Muscle layer of duodenum (tissue), 2 donors: ENCODE measurements at regions not wholly inside any gene's neighbourhood (a gene's known extent, or its start where the extent isn't known, plus 50 kb on each side); places are given as distances from the start of the nearest gene placed in this dataset.
A peak's percentile ranks its signal among the peaks of the same experiment; 100 is the strongest.

ENCODE experiments used
- H3K27ac ChIP-seq: one replicate; pipeline ENCODE4 v1.7.0; 2013; ENCODE audit warnings: mild to moderate bottlenecking, low read length
- H3K27me3 ChIP-seq: one replicate; pipeline ENCODE4 v1.7.0; 2013; ENCODE audit warnings: low read depth, mild to moderate bottlenecking, control low read depth, low read length
- H3K36me3 ChIP-seq, 2 donors: one replicate each; pipeline ENCODE4 v1.7.0; 2013; ENCODE audit warnings: low read length in 2 of 2, control low read depth in 1 of 2, mild to moderate bottlenecking in 1 of 2; ENCODE audit not compliant: insufficient read depth in 2 of 2, control insufficient read depth in 1 of 2
- H3K4me1 ChIP-seq, 2 donors: one replicate each; pipeline ENCODE4 v1.7.0; 2013; ENCODE audit warnings: low read length in 2 of 2, mild to moderate bottlenecking in 2 of 2, control low read depth in 1 of 2, moderate library complexity in 1 of 2; ENCODE audit not compliant: insufficient read depth in 2 of 2, control insufficient read depth in 1 of 2
- H3K4me3 ChIP-seq, 2 donors: one replicate each; pipeline ENCODE4 v1.7.0; 2013; ENCODE audit warnings: low read length in 2 of 2, low read depth in 1 of 2, mild to moderate bottlenecking in 1 of 2
- H3K9me3 ChIP-seq, 2 donors: one replicate each; pipeline ENCODE4 v1.7.0; 2013; ENCODE audit warnings: low read length in 2 of 2, control low read depth in 1 of 2, mild to moderate bottlenecking in 1 of 2; ENCODE audit not compliant: control insufficient read depth in 1 of 2
- donor health status: healthy.

- Histone ChIP-seq H3K36me3 (no peaks in the 10 kb centered on the region), H3K27me3 (no peaks in the 10 kb centered on the region), H3K9me3 (no peaks in the 10 kb centered on the region), H3K4me3 (peak overlapping the region in 1 of 2 donors; percentile 56), H3K4me1 (no peaks in the 10 kb centered on the region), H3K27ac (no peak overlapping the region)
Measured at GRCh38 chr13:82687884-82688283, 1194.4 kb downstream of the SLITRK1 start.

GRCh38 chr13:82681535-82681934, 1200.7 kb downstream of the SLITRK1 start:
- Histone ChIP-seq H3K9me3 (no peaks in the 10 kb centered on the region), H3K36me3 (no peaks in the 10 kb centered on the region), H3K4me1 (no peaks in the 10 kb centered on the region), H3K4me3 (no peak overlapping the region), H3K27me3 (no peaks in the 10 kb centered on the region), H3K27ac (no peak overlapping the region)

DNA sequence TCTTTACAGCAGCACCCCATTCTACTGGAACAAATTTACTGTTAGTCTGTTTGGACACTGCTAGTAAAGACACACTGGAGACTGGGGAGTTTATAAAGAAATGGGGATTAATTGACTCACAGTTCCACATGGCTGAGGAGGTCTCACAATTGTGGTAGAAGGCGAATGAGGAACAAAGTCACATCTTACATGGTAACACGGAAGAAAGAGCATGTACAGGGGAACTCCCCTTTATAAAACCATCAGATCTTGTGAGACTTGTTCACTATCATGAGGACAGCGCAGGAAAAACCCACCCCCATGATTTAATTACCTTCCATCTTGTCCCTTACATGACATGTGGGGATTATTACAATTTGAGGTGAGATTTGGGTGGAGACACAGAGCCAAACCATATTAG, 1204.2 kb downstream of the SLITRK1 start:
- no peak overlapping the region for H3K27ac ChIP-seq
- H3K9me3 ChIP-seq = no peaks in the 10 kb centered on the region
- no peaks in the 10 kb centered on the region for H3K27me3 ChIP-seq
- no peaks in the 10 kb centered on the region for H3K36me3 ChIP-seq
- H3K4me1 ChIP-seq = no peaks in the 10 kb centered on the region
- H3K4me3 ChIP-seq = no peak overlapping the region

DNA sequence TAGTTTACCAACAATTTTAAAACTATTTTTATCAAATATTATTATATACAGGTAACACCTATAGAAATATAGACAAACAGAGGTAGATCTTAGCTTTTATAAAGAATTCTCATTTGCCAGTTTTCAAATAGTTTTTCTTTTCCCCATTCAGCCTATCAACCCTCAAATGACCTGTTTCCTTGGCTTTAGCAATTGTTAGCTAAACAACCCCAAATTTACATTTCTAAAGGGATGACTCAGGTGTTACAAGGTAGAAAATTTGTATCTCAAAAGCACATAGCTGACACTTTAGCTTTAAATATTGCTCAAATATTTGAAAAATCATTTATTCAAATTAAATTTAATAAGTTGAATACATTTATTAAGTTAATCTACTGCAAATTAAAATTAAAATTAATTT, 1207.2 kb downstream of the SLITRK1 start:
- Histone ChIP-seq H3K36me3 (no peaks in the 10 kb centered on the region), H3K27ac (no peak overlapping the region), H3K4me1 (no peaks in the 10 kb centered on the region), H3K4me3 (no peak overlapping the region), H3K9me3 (no peaks in the 10 kb centered on the region), H3K27me3 (no peaks in the 10 kb centered on the region)

DNA sequence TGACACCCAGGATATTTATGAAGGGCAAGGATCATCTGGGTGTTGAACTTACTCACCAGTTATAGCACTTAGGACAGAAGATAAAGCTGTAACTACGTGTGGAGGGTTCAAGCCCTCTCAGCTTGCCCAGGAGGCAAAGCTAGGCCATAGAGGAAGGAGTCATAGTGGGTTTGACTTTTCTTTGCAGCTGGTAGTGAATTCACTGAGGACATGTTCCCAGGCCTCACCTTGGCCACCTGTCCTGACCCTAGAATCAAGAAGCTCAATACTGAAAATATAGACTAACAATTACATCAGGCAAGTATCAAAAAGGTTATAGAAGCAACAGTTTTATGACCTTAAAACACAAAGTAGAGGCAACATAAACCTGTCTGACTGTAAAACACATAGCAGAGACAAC, 1207.7 kb downstream of the SLITRK1 start:
- Histone ChIP-seq H3K27me3 (no peaks in the 10 kb centered on the region), H3K4me3 (no peak overlapping the region), H3K9me3 (no peaks in the 10 kb centered on the region), H3K4me1 (no peaks in the 10 kb centered on the region), H3K27ac (no peak overlapping the region), H3K36me3 (no peaks in the 10 kb centered on the region)

DNA sequence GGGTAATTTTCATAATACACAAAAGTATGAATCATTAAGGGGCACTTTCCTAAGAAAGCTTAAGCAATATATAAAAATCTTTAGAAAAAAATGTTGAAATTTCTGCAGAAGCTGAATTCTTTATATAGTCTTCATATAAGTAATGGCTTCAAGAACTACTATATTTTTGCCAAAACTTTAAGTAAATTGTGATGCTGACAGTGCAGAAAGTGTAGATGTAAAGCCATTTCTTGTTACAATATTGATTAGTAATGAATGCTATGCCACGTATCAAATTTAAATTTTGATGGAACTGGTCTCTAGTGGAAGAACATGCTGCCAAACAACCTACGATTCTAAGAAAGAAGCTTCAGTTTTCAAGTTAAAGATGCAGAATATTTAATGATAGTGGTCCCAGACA, 1210.0 kb downstream of the SLITRK1 start:
- no peaks in the 10 kb centered on the region for H3K4me1 ChIP-seq
- no peaks in the 10 kb centered on the region for H3K36me3 ChIP-seq
- no peaks in the 10 kb centered on the region for H3K9me3 ChIP-seq
- H3K4me3 ChIP-seq = no peak overlapping the region
- no peak overlapping the region for H3K27ac ChIP-seq
- H3K27me3 ChIP-seq = no peaks in the 10 kb centered on the region

DNA sequence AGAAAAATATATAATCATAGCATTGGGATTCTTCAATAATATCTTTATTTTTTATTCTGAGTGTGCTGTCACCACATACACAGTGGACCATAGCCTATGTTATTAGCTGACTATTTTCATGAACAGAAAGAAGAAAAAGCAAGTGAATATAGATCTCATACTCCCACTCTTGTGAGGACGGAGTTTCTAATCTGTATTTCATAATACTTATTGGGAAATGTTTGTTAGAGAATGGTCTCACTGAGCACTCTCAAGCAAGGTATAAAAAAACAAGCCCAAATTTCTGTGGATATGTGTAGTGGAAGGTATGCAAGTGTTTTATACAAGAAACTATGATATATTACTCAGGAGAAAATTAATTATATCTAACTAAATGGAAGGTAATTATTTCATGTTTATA, 1218.1 kb downstream of the SLITRK1 start:
- Histone ChIP-seq H3K36me3 (no peaks in the 10 kb centered on the region), H3K4me1 (no peaks in the 10 kb centered on the region), H3K27me3 (no peaks in the 10 kb centered on the region), H3K27ac (no peak overlapping the region), H3K9me3 (no peaks in the 10 kb centered on the region), H3K4me3 (no peak overlapping the region)

DNA sequence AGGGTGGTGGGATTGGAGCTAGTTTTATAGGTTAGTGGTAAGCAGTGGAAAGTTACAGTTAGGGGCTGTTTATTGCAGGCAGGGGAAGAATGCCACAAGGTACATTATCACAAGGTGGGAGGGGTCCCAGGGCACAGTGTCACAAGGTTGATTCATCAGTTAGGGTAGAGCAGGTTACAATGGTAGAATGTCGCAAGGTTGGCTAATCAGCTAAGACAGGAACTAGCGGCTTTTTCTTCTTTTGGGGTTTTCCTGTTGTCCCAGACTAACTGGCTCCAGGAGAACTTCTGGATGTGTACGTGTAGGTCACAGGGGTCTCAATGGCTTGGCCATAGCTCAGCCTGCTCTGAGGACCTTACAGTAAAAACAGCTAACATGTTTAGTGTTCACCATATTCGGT, 1221.1 kb downstream of the SLITRK1 start:
- Histone ChIP-seq H3K27me3 (no peaks in the 10 kb centered on the region), H3K9me3 (no peaks in the 10 kb centered on the region), H3K36me3 (no peaks in the 10 kb centered on the region), H3K4me1 (no peaks in the 10 kb centered on the region), H3K4me3 (no peak overlapping the region), H3K27ac (no peak overlapping the region)

DNA sequence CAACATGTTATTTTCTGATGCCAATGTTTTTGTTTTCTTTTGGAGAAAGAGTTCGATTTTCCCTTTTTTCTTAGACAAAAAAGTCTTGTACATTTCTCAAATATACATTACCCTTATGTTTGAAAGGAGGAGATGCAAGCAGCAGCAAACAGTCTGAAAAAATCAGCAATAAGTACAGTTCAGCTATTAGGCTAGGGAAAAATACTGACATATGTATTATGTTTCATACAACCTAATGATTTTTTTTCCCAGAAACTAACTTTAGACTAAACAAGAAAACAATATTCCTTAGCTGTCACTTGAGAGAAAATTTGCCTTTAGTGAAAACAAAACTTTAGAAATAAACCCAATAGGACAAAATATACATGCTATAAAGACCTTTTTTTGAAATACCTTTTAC, 1223.5 kb downstream of the SLITRK1 start:
- Histone ChIP-seq H3K4me1 (no peaks in the 10 kb centered on the region), H3K9me3 (no peaks in the 10 kb centered on the region), H3K36me3 (no peaks in the 10 kb centered on the region), H3K27ac (no peak overlapping the region), H3K4me3 (no peak overlapping the region), H3K27me3 (no peaks in the 10 kb centered on the region)

GRCh38 chr13:82657471-82657870, 1224.8 kb downstream of the SLITRK1 start:
- H3K4me3 ChIP-seq = no peak overlapping the region
- H3K4me1 ChIP-seq = no peaks in the 10 kb centered on the region
- no peaks in the 10 kb centered on the region for H3K9me3 ChIP-seq
- no peak overlapping the region for H3K27ac ChIP-seq
- no peaks in the 10 kb centered on the region for H3K36me3 ChIP-seq
- no peaks in the 10 kb centered on the region for H3K27me3 ChIP-seq

DNA sequence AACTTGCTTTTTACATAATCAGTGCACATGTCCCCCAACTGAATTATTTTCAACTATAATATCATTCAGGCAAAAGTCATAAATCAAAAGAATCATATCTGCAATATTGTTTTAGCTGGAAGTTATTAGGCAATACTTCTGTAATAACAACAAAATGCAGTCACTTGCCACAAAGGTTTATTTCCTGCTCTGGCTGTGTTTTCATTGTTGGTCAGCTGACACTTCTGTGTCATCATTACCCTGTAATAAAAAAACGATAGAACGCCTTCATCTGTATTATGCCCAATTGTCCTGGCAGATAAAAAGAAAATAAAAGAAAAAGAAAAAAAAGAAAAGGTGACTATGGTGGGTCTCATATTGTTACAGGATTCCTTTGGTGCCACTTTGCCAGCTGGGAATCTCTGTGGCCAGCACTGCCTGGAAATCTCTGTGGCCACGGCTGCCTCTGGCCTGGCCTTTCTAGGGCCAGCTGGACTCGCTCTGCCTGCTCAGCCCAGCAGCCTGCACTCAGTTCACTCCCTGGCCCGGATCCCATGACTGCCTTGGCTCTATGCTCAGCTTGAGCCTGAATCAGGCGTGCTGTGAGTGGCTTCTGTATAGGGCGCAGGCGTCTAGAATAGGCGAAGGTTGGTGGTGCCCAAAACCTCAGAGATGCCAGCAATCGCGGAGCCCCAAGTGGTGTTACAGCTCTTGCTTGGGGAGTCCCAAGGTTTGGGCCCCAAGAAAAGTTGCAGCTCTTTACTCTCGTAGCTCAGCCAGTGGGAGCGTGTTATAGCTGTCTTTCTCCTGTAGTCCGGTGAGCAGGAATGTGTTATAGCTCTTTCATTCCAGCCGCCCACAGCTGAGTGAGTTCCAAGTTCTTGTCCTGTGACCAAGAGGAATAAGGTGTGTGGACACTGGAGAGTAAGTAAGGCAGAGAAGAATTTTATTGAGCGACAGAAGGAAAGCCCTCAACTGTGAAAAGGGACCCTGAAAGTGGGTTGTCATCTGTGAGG, 1227.1 kb downstream of the SLITRK1 start:
- no peaks in the 10 kb centered on the region for H3K27me3 ChIP-seq
- no peaks in the 10 kb centered on the region for H3K4me1 ChIP-seq
- no peaks in the 10 kb centered on the region for H3K36me3 ChIP-seq
- no peak overlapping the region for H3K27ac ChIP-seq
- no peak overlapping the region for H3K4me3 ChIP-seq
- no peaks in the 10 kb centered on the region for H3K9me3 ChIP-seq

- H3K27me3 ChIP-seq = no peaks in the 10 kb centered on the region
- H3K36me3 ChIP-seq = no peaks in the 10 kb centered on the region
- H3K9me3 ChIP-seq = no peaks in the 10 kb centered on the region
- H3K4me1 ChIP-seq = no peaks in the 10 kb centered on the region
- no peak overlapping the region for H3K4me3 ChIP-seq
- no peak overlapping the region for H3K27ac ChIP-seq
Measured at GRCh38 chr13:82654143-82654542, 1228.1 kb downstream of the SLITRK1 start.
